ENCODE measurements at regions not wholly inside any gene's neighbourhood (a gene's known extent, or its start where the extent isn't known, plus 50 kb on each side); places are given as distances from the start of the nearest gene placed in this dataset.

DNA sequence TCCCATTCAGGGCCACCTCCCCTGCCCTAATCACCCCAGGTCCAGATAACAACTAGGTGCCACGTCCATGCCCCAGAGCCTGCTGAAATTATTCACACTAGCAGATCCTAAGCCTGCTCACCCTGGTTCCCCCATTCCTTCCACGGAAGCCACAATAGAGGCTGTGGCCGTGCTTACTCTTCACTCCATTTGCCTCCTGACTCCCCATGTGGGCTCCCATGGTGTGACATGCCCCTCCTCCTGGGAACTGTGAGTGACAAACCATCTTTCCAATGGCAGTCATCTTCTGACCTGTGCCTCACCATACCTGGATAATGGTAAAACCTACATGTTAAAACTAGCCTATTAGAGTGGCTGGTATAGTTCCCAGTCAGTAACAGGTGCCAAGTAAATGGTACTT lies 216.2 kb upstream of the PRKCQ start:
- TF ChIP-seq ZNF274 (IDR thresholded peaks at IDR 0.05; ENCODE audit: low read depth, low read length) (no peak), YY1 (IDR thresholded peaks at IDR 0.05; ENCODE audit: insufficient read depth, insufficient read length) (no peak), SUZ12 (IDR thresholded peaks at IDR 0.05; ENCODE audit: extremely low read depth, insufficient read depth, insufficient read length) (no peak)

Measured in NT2/D1 (cell line).